HEK293 (cell line): ENCODE measurements at regions not wholly inside any gene's neighbourhood (a gene's known extent, or its start where the extent isn't known, plus 50 kb on each side); places are given as distances from the start of the nearest gene placed in this dataset.

ENCODE experiments used
- REPIN1 ChIP-seq: fragments of 450-650 bp; formaldehyde crosslinking; IDR thresholded peaks from 2 replicates; pipeline ENCODE4 v1.5.1; 2017; ENCODE audit warnings: missing biosample characterization, missing genetic modification characterization, low read depth
- TCF7L2 ChIP-seq: IDR thresholded peaks from 2 replicates; pipeline ENCODE4 v1.6.1; 2011; ENCODE audit warnings: low read depth, mild to moderate bottlenecking, inconsistent platforms, low read length, moderate library complexity, borderline replicate concordance
- ZNF140 ChIP-seq: fragments of 450-650 bp; formaldehyde crosslinking; IDR thresholded peaks from 2 replicates; pipeline ENCODE4 v1.5.1; 2016; ENCODE audit warnings: missing biosample characterization, missing genetic modification characterization
- ZNF223 ChIP-seq: fragments of 450-650 bp; formaldehyde crosslinking; IDR thresholded peaks from 2 replicates; pipeline ENCODE4 v1.5.1; 2016; ENCODE audit warnings: missing biosample characterization, missing genetic modification characterization
- ZNF658 ChIP-seq: fragments of 450-650 bp; formaldehyde crosslinking; IDR thresholded peaks from 2 replicates; pipeline ENCODE4; 2016; ENCODE audit warnings: missing biosample characterization, missing genetic modification characterization
- TF ChIP-seq, protein P1 (sequence below): fragments of 450-650 bp; IDR thresholded peaks from 2 replicates; pipeline ENCODE4 v1.5.1; 2018; ENCODE audit warnings: missing biosample characterization, missing genetic modification characterization
- TF ChIP-seq, protein P2 (sequence below): fragments of 450-650 bp; formaldehyde crosslinking; IDR thresholded peaks from 2 replicates; pipeline ENCODE4 v1.5.1; 2016; ENCODE audit warnings: missing biosample characterization, missing genetic modification characterization
- TF ChIP-seq, protein P3 (sequence below): sonication (generic); formaldehyde crosslinking; IDR thresholded peaks from 2 replicates; pipeline ENCODE4 v1.8.1; 2022; ENCODE audit warnings: mild to moderate bottlenecking, moderate library complexity, missing genetic modification reagents

DNA sequence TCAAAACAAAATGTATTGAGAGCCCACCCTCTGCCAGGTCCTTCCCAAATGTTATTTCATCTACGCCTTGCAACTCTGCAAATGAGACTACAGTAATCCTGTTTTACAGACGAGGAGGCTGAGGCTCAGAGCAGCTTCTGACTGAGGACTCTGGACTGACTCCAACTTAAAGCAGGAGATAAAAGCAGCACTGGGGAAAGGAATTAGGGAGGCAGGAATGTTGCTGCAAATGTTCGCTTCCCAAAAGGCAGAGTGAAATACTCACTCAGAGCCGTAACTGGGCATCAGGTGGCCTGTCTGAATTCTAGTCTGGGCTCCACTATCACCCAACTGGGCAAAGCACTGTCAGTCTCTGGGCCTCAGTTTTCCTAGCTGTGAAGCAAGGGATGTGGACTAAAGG lies 94.7 kb upstream of the SRD5A3 start:
- TF ChIP-seq, protein P1, sequence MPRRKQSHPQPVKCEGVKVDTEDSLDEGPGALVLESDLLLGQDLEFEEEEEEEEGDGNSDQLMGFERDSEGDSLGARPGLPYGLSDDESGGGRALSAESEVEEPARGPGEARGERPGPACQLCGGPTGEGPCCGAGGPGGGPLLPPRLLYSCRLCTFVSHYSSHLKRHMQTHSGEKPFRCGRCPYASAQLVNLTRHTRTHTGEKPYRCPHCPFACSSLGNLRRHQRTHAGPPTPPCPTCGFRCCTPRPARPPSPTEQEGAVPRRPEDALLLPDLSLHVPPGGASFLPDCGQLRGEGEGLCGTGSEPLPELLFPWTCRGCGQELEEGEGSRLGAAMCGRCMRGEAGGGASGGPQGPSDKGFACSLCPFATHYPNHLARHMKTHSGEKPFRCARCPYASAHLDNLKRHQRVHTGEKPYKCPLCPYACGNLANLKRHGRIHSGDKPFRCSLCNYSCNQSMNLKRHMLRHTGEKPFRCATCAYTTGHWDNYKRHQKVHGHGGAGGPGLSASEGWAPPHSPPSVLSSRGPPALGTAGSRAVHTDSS = no peak
- TF ChIP-seq REPIN1 (no peak), ZNF658 (tag by site-specific recombination) (no peak), ZNF140 (no peak), TCF7L2 (no peak), ZNF223 (tag by site-specific recombination) (no peak)
- TF ChIP-seq, protein P2, sequence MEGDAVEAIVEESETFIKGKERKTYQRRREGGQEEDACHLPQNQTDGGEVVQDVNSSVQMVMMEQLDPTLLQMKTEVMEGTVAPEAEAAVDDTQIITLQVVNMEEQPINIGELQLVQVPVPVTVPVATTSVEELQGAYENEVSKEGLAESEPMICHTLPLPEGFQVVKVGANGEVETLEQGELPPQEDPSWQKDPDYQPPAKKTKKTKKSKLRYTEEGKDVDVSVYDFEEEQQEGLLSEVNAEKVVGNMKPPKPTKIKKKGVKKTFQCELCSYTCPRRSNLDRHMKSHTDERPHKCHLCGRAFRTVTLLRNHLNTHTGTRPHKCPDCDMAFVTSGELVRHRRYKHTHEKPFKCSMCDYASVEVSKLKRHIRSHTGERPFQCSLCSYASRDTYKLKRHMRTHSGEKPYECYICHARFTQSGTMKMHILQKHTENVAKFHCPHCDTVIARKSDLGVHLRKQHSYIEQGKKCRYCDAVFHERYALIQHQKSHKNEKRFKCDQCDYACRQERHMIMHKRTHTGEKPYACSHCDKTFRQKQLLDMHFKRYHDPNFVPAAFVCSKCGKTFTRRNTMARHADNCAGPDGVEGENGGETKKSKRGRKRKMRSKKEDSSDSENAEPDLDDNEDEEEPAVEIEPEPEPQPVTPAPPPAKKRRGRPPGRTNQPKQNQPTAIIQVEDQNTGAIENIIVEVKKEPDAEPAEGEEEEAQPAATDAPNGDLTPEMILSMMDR (tag by site-specific recombination) = no peak
- TF ChIP-seq, protein P3, sequence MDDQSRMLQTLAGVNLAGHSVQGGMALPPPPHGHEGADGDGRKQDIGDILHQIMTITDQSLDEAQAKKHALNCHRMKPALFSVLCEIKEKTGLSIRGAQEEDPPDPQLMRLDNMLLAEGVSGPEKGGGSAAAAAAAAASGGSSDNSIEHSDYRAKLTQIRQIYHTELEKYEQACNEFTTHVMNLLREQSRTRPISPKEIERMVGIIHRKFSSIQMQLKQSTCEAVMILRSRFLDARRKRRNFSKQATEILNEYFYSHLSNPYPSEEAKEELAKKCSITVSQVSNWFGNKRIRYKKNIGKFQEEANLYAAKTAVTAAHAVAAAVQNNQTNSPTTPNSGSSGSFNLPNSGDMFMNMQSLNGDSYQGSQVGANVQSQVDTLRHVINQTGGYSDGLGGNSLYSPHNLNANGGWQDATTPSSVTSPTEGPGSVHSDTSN (CRISPR knock-in tag) = no peak
